GM23338 (cell line): ENCODE measurements at regions not wholly inside any gene's neighbourhood (a gene's known extent, or its start where the extent isn't known, plus 50 kb on each side); places are given as distances from the start of the nearest gene placed in this dataset.

Experiments used
- CREB1 ChIP-seq: fragments of 250-450 bp; sonication (Bioruptor Pico); IDR thresholded peaks from 2 replicates; pipeline ENCODE4 v1.5.0; 2020; ENCODE audit warnings: low read depth, mild to moderate bottlenecking, moderate library complexity
- CTCF ChIP-seq, 2 experiments: fragments of 200-600 bp in 1 of 2; sonication (generic) in 1 of 2; conservative IDR thresholded peaks; 2 replicates each; pipeline versions ENCODE4 v1.5.1 to v1.6.1; 2016 to 2017; ENCODE audit warnings: antibody characterized with exemption in 2 of 2, low read depth in 2 of 2, mild to moderate bottlenecking in 2 of 2, moderate library complexity in 1 of 2
- EZH2 ChIP-seq: fragments of 200-600 bp; sonication (generic); IDR thresholded peaks from one replicate; pipeline ENCODE4 v1.8.0; 2017; ENCODE audit warnings: antibody characterized with exemption, mild to moderate bottlenecking, low read depth; ENCODE audit not compliant: unreplicated experiment
- EZH2phosphoT487 ChIP-seq: fragments of 200-600 bp; sonication (generic); IDR thresholded peaks from one replicate; pipeline ENCODE4 v1.8.1; 2018; ENCODE audit warnings: antibody characterized with exemption; ENCODE audit not compliant: unreplicated experiment
- NANOG ChIP-seq: IDR thresholded peaks from 2 replicates; pipeline ENCODE4 v1.6.1; 2016; ENCODE audit warnings: antibody characterized with exemption, borderline replicate concordance
- POLR2AphosphoS5 ChIP-seq: IDR thresholded peaks from 2 replicates; pipeline ENCODE4 v1.6.1; 2016; ENCODE audit warnings: antibody characterized with exemption, low read depth
- ZNF331 ChIP-seq: fragments of 250-450 bp; sonication (Bioruptor Pico); IDR thresholded peaks from 2 replicates; pipeline ENCODE4 v1.5.0; 2020; ENCODE audit warnings: low read depth, mild to moderate bottlenecking, moderate library complexity
- TF ChIP-seq, protein P1 (sequence below): IDR thresholded peaks from one replicate; pipeline ENCODE4 v1.6.1; 2018; ENCODE audit warnings: antibody characterized with exemption; ENCODE audit not compliant: unreplicated experiment
- TF ChIP-seq, protein P2 (sequence below): IDR thresholded peaks from 2 replicates; pipeline ENCODE4 v1.6.1; 2016; ENCODE audit warnings: antibody characterized with exemption

GRCh38 chr4:131192318-131192717 lies 1956.8 kb upstream of the PCDH10 start:
- TF ChIP-seq CTCF (conservative IDR thresholded peaks at IDR 0.05; ENCODE audit: low read depth in 2 of 2): no peak
- TF ChIP-seq POLR2AphosphoS5: no peak
- no peak for TF ChIP-seq ZNF331
- TF ChIP-seq EZH2: no peak
- TF ChIP-seq EZH2phosphoT487: no peak
- no peak for TF ChIP-seq NANOG
- TF ChIP-seq, protein P1, sequence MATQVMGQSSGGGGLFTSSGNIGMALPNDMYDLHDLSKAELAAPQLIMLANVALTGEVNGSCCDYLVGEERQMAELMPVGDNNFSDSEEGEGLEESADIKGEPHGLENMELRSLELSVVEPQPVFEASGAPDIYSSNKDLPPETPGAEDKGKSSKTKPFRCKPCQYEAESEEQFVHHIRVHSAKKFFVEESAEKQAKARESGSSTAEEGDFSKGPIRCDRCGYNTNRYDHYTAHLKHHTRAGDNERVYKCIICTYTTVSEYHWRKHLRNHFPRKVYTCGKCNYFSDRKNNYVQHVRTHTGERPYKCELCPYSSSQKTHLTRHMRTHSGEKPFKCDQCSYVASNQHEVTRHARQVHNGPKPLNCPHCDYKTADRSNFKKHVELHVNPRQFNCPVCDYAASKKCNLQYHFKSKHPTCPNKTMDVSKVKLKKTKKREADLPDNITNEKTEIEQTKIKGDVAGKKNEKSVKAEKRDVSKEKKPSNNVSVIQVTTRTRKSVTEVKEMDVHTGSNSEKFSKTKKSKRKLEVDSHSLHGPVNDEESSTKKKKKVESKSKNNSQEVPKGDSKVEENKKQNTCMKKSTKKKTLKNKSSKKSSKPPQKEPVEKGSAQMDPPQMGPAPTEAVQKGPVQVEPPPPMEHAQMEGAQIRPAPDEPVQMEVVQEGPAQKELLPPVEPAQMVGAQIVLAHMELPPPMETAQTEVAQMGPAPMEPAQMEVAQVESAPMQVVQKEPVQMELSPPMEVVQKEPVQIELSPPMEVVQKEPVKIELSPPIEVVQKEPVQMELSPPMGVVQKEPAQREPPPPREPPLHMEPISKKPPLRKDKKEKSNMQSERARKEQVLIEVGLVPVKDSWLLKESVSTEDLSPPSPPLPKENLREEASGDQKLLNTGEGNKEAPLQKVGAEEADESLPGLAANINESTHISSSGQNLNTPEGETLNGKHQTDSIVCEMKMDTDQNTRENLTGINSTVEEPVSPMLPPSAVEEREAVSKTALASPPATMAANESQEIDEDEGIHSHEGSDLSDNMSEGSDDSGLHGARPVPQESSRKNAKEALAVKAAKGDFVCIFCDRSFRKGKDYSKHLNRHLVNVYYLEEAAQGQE: no peak
- TF ChIP-seq, protein P2, sequence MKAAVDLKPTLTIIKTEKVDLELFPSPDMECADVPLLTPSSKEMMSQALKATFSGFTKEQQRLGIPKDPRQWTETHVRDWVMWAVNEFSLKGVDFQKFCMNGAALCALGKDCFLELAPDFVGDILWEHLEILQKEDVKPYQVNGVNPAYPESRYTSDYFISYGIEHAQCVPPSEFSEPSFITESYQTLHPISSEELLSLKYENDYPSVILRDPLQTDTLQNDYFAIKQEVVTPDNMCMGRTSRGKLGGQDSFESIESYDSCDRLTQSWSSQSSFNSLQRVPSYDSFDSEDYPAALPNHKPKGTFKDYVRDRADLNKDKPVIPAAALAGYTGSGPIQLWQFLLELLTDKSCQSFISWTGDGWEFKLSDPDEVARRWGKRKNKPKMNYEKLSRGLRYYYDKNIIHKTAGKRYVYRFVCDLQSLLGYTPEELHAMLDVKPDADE: no peak
- TF ChIP-seq CREB1 (CRISPR knock-in tag): no peak
